ELR (cell line): ENCODE measurements at regions not wholly inside any gene's neighbourhood (a gene's known extent, or its start where the extent isn't known, plus 50 kb on each side); places are given as distances from the start of the nearest gene placed in this dataset.

Experiments
- DNase-seq: peaks from one replicate; pipeline ENCODE4 v3.0.0-alpha.2; 2015; ENCODE audit warnings: low read depth

- no peak for DNase-seq
Measured at GRCh38 chr3:188036375-188037194, 117.4 kb upstream of the LPP start.

GRCh38 chr3:188037195-188037718 lies 116.7 kb upstream of the LPP start:
- peak; percentile 60 for DNase-seq

GRCh38 chr3:188037965-188038581 lies 115.9 kb upstream of the LPP start:
- peak; percentile 55 for DNase-seq

GRCh38 chr3:188041193-188041592 lies 112.8 kb upstream of the LPP start:
- DNase-seq: no peak

- DNase-seq: no peak
Measured at GRCh38 chr3:188041895-188042294, 112.1 kb upstream of the LPP start.

- DNase-seq: no peak
Measured at GRCh38 chr3:188042466-188042865, 111.5 kb upstream of the LPP start.

- DNase-seq: no peak
Measured at GRCh38 chr3:188043891-188044290, 110.1 kb upstream of the LPP start.

GRCh38 chr3:188046561-188047211 lies 107.3 kb upstream of the LPP start:
- peak; percentile 45 for DNase-seq

GRCh38 chr3:188047536-188047935 lies 106.4 kb upstream of the LPP start:
- no peak for DNase-seq

GRCh38 chr3:188049606-188050530 lies 104.1 kb upstream of the LPP start:
- no peak for DNase-seq

- no peak for DNase-seq
Measured at GRCh38 chr3:188051801-188052168, 102.2 kb upstream of the LPP start.

- DNase-seq: no peak
Measured at GRCh38 chr3:188052169-188053035, 101.6 kb upstream of the LPP start.

GRCh38 chr3:188053036-188053340 lies 101.0 kb upstream of the LPP start:
- no peak for DNase-seq

- no peak for DNase-seq
Measured at GRCh38 chr3:188053710-188054380, 100.1 kb upstream of the LPP start.

GRCh38 chr3:188054541-188054940 lies 99.4 kb upstream of the LPP start:
- DNase-seq: no peak

- no peak for DNase-seq
Measured at GRCh38 chr3:188055388-188055787, 98.6 kb upstream of the LPP start.

- no peak for DNase-seq
Measured at GRCh38 chr3:188057124-188057523, 96.8 kb upstream of the LPP start.

- DNase-seq: no peak
Measured at GRCh38 chr3:188058569-188059184, 95.3 kb upstream of the LPP start.

GRCh38 chr3:188059351-188059750 lies 94.6 kb upstream of the LPP start:
- DNase-seq: no peak

- no peak for DNase-seq
Measured at GRCh38 chr3:188060264-188060835, 93.6 kb upstream of the LPP start.
